ENCODE measurements at regions not wholly inside any gene's neighbourhood (a gene's known extent, or its start where the extent isn't known, plus 50 kb on each side); places are given as distances from the start of the nearest gene placed in this dataset.

- TF ChIP-seq POLR2AphosphoS5 (IDR thresholded peaks at IDR 0.05) (no peak), CTCF (IDR thresholded peaks at IDR 0.05) (no peak)
These were observed 631.8 kb downstream of the AJAP1 start for GRCh38 chr1:5286244-5286643.
